ENCODE measurements at regions not wholly inside any gene's neighbourhood (a gene's known extent, or its start where the extent isn't known, plus 50 kb on each side); places are given as distances from the start of the nearest gene placed in this dataset.
"Not testable (repeated sequence)": the region's sequence is repeated elsewhere in the genome, so short reads cannot be mapped to it uniquely, and the experiment has no call there.

- DNase-seq: no peak
Measured at GRCh38 chr7:20839196-20839735, 52.6 kb upstream of the SP8 start.

- no peak for DNase-seq
Measured at GRCh38 chr7:20839987-20840386, 53.3 kb upstream of the SP8 start.

DNA sequence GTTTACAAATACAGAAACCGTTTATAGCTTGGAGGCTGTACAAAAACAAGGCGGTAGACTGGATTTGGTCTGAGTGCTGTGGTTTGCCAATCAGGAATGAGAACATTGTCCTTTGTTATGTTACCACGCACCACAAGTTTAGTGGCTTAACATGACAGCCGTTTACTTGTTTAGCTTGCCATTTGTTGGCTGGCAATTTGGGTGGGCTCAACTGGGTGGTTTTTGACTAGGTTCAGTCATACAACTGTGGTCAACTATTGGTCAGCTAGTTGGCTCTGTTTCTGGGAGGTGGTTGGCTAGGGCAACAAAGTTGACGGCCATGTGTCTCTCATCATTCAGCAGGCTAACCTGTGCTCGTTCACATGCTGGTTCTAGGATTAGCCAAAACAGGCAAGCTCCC, 60.1 kb upstream of the SP8 start:
- no peak for DNase-seq

DNA sequence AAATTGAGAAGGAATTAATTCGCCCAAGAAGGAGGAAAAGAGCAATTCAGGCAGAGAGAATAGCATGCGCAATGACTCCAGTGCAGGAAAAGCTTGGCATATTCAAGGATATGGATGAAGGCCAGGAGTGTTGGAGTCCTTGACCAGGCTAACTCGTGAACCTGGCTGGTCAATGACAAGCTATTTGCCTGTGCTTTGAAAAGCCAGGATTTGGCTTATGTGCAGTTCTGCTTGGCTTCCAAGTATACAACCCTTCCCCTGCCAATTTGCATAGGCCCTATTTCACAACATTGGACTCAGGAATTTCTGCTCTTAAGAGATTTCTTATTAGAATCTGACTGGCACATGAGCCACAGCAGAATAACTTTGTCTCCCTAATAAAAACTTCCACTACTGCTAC, 72.3 kb upstream of the SP8 start:
- DNase-seq: no peak

DNA sequence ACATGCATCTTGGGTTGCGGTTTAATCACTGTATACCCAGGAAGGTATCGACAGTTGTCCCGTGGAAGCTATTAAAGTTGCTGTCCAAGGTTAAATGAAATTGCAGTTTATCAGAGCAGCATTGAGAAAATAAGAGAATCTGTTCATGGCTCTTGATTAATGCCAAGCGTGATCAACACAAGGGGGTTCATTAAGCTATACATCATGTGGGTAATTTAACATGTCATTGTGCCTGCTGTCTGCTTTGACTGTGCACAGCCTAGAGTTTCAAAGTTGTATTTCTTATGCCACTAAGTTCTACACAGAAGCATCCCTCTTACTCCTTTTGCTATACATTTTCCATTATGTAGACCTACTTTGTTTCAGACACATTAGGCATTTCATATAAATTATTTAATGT, 74.8 kb upstream of the SP8 start:
- no peak for DNase-seq

- no peak for DNase-seq
Measured at GRCh38 chr7:20862554-20862953, 75.9 kb upstream of the SP8 start.

GRCh38 chr7:20864221-20864620, 77.5 kb upstream of the SP8 start:
- DNase-seq: no peak

- DNase-seq: no peak
Measured at GRCh38 chr7:20865684-20866083, 79.0 kb upstream of the SP8 start.

GRCh38 chr7:20870977-20871376, 84.3 kb upstream of the SP8 start:
- no peak for DNase-seq

DNA sequence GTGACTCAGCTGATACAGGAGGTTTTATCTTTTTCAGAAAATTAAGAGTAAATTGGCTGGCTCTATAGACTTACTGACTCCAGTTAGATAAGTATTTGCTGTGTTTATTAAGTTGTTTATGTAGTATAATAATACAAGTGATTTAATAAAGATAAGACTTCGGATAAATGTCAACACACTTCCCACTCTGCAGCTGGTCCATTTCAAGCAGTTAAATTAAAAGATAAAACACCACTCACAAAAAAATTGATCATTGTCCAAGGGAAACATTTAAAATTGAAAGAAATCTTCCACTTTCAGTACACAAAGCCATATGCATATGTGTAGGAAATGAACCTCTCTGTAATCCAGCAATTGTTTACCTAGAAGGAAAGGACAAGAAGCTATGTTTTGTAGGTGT, 106.1 kb upstream of the SP8 start:
- no peak for DNase-seq

DNA sequence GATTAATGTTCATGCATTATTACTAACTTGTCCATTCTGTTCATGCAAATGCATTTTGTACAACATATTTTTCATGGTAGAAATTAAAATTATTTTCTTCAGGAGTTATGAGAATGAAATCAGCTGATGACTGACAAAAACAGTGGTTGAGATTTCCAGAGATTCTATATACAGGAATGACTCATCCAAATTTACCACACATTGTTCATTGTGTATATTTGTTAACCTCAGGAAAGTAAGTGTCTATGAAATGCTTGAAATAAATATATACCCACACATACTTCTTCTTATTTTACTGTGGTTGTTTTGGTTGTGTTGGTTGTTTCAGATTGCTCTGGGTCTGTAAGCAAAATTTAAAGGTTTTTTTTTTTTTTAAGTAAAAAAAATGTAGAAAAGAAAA, 108.1 kb upstream of the SP8 start:
- no peak for DNase-seq

GRCh38 chr7:20895563-20895962, 108.9 kb upstream of the SP8 start:
- no peak for DNase-seq

DNA sequence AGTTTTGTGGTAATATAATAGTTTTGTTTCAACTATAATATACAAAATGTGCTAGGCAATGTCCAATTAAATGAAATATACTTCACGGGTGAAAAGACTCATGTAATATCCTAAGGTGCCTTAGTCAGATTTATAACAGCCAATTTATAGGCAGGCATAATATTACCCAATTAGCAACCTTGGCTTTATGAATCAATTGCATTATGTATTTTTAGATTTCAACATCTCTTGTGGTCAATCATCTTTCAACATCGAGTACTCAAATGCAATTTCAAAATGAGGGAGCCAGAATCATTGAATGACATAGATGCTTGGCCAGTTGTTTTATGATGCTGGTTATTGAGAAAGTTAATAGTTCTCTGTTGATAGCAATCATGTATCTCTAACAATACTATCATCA, 110.3 kb upstream of the SP8 start:
- no peak for DNase-seq

- no peak for DNase-seq
Measured at GRCh38 chr7:20906801-20907453, 120.2 kb upstream of the SP8 start.

- DNase-seq: no peak
Measured at GRCh38 chr7:20911081-20911480, 124.4 kb upstream of the SP8 start.

DNA sequence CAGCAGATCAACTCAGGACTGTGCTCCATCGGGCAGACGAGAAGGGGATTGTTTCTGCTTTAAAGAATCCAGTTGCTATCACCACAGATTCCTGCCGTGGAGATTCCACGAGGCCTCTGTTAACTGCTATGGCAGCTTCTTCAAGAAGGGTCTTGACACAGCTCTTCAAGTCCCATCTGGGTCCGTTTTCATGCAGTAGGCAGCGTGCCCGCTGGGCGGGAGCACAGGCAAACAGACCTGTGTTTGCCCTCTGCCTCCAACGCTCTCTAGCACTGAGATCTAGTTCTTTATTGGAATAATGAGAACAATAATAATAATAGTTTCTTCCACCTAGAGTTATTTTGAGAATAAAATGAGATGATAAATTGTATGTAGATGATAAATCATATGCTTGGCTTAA, 127.2 kb upstream of the SP8 start:
- DNase-seq: no peak

DNA sequence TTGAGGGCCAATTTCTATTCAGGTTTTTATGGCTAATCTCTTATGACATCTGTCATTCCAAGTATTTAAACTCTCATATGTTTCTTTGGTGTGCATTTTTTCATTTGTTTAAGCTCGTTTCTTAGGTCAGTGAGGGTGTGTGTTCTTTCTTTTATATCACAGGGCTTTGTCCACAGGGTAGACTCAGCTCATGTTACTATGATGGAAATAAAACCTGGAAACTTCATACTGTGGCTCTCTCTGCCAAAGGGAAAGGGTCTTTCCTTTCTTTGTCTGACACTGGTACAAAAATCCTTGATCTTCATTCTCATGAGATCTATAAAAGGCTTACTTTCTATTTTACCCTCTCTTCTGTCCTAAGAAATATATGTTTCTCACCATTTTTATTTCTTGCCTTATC, 129.6 kb upstream of the SP8 start:
- DNase-seq: no peak

GRCh38 chr7:20917603-20918002, 130.9 kb upstream of the SP8 start:
- DNase-seq: no peak

GRCh38 chr7:20918156-20918555, 131.5 kb upstream of the SP8 start:
- DNase-seq: no peak

GRCh38 chr7:20927178-20927577, 140.5 kb upstream of the SP8 start:
- not testable (repeated sequence) for DNase-seq

GRCh38 chr7:20927976-20928375, 141.3 kb upstream of the SP8 start:
- no peak for DNase-seq

GRCh38 chr7:20929199-20929598, 142.5 kb upstream of the SP8 start:
- DNase-seq: no peak

DNA sequence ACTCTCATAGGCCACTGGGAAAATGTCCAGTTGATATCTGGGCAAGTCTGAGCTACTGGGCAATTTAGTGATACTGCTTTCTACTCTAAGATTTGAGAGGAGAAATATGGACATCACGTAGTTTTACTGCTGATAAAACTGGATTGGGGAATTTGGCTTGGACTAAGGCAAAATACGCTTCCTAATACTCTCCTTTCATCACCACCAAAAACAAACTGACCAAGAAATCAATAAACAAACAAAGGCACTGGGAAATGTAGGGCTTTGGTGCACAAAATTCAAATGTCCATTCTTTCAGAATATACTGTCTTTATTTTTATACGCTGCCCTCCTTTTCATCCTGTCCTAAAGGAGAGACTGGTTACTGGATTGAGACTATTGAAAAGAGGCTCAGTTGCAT, 145.1 kb upstream of the SP8 start:
- no peak for DNase-seq

DNA sequence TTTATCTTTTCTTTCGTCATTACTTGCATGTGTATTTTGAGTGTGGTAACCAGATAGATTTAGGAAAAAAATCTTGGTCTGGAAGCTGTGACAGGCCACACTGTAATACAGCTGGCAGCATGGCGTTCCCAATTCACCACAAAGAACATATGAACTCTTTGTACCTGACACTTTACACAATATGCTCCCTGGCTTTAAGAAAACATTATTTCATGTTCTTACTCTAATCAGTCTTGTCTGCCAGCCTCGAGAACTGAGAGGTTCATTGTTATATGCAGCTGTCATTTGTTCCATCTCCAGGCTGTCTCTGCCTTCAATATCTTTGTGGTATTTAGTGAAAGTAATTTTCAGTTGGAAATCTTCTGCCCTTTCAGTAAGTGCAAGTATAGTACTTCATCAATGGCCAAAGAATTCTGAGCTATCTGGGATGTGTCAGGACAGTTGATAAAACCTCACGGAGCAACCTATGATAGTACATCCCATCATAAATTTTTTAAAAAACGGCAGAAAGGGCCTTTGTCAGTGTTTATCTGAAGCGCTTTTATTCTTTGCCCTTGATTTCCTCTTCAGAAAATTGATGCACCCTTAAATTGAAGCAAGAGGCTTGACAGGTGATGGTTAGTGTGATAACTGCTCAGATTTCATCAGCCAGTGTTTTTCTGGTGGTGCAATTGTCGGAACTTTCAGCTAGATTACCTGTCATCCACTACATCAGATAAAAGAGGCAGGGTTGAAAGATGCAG, 146.3 kb upstream of the SP8 start:
- no peak for DNase-seq

GRCh38 chr7:20945451-20945850, 158.8 kb upstream of the SP8 start:
- no peak for DNase-seq
